Medulla oblongata (tissue), 1 donor: ENCODE measurements at regions not wholly inside any gene's neighbourhood (a gene's known extent, or its start where the extent isn't known, plus 50 kb on each side); places are given as distances from the start of the nearest gene placed in this dataset.

ENCODE experiments used
- DNase-seq: peaks from one replicate; pipeline ENCODE4 v3.0.0-alpha.2; 2015; ENCODE audit errors: extremely low spot score

- no peak for DNase-seq
Measured at GRCh38 chr21:17901458-17902079, 82.4 kb upstream of the C21orf91 start.

GRCh38 chr21:17900990-17901385 lies 81.8 kb upstream of the C21orf91 start:
- no peak for DNase-seq

GRCh38 chr21:17900281-17900989 lies 81.3 kb upstream of the C21orf91 start:
- no peak for DNase-seq

- no peak for DNase-seq
Measured at GRCh38 chr21:17889171-17889570, 70.0 kb upstream of the C21orf91 start.

DNA sequence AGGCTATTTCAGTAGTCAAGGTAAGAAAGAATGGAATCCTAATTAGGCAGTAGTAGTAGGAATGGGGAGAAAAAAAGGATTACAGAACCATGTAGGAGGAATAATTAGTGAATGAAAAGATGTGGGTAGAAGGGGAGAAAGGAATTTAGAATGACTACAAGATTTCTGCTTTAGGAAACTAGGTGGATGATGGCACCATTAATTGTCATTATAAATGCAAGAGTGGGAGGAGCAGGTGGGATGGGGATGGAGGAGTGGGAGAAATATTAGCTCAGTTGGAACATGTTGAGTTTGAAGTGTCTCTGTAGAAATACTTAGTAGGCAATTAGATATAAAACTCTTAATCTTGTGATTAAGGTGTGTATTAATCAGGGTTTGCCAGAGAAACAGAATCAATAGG lies 50.0 kb upstream of the C21orf91 start:
- DNase-seq = no peak
